ENCODE measurements at regions not wholly inside any gene's neighbourhood (a gene's known extent, or its start where the extent isn't known, plus 50 kb on each side); places are given as distances from the start of the nearest gene placed in this dataset.

GRCh38 chr16:72467157-72467759, 295.3 kb upstream of the PMFBP1 start:
- no peaks in the 10 kb centered on the region for H3K36me3 ChIP-seq
- intact Hi-C loops (cut with DNase I): loop anchor here (5.0 to 10.0 kb wide), 2 partner anchors 225 to 342 kb away; no protein-coding TSS in a partner anchor
- TF ChIP-seq CTCF (IDR thresholded peaks at IDR 0.05): peak in 3 of 4 experiments; percentile 16 to 26 (median 21)
- no peak for TF ChIP-seq POLR2A (IDR thresholded peaks at IDR 0.05)
- no peak overlapping the region for H3K27ac ChIP-seq
- 31 to 48% methylated on average over 3 of the region's 3 CpGs for WGBS, 2 donors
- no peaks in the 10 kb centered on the region for H3K27me3 ChIP-seq
- no peak overlapping the region for H3K4me3 ChIP-seq
- H3K9me3 ChIP-seq: no peaks in the 10 kb centered on the region
- no peaks in the 10 kb centered on the region for H3K4me1 ChIP-seq
- DNase-seq: no peak

- no peaks in the 10 kb centered on the region for H3K4me1 ChIP-seq
- H3K4me3 ChIP-seq: no peak overlapping the region
- no peak overlapping the region for H3K27ac ChIP-seq
- no peaks in the 10 kb centered on the region for H3K9me3 ChIP-seq
- no peaks in the 10 kb centered on the region for H3K27me3 ChIP-seq
- H3K36me3 ChIP-seq: no peaks in the 10 kb centered on the region
- 84 to 93% methylated on average over 5 of the region's 5 CpGs for WGBS, 2 donors
- intact Hi-C loops (cut with DNase I): loop anchor here (5.0 to 10.0 kb wide), 2 partner anchors 222 to 340 kb away; no protein-coding TSS in a partner anchor
- DNase-seq: no peak
- TF ChIP-seq CTCF (IDR thresholded peaks at IDR 0.05) (no peak), EP300 (IDR thresholded peaks at IDR 0.05) (no peak), POLR2A (IDR thresholded peaks at IDR 0.05) (no peak), POLR2AphosphoS5 (IDR thresholded peaks at IDR 0.05) (no peak)
These were observed 292.8 kb upstream of the PMFBP1 start for GRCh38 chr16:72464597-72465368.

- H3K4me3 ChIP-seq: no peak overlapping the region
- no peaks in the 10 kb centered on the region for H3K4me1 ChIP-seq
- no peaks in the 10 kb centered on the region for H3K27me3 ChIP-seq
- intact Hi-C loops (cut with DNase I): loop anchor here (10.0 kb wide), 1 partner anchor 339 kb away; no protein-coding TSS in a partner anchor
- no peaks in the 10 kb centered on the region for H3K36me3 ChIP-seq
- no peak for DNase-seq
- TF ChIP-seq CTCF (IDR thresholded peaks at IDR 0.05): no peak
- TF ChIP-seq EP300 (IDR thresholded peaks at IDR 0.05): no peak
- TF ChIP-seq POLR2AphosphoS5 (IDR thresholded peaks at IDR 0.05): no peak
- TF ChIP-seq POLR2A (IDR thresholded peaks at IDR 0.05): no peak
- H3K27ac ChIP-seq: no peak overlapping the region
- H3K9me3 ChIP-seq: no peaks in the 10 kb centered on the region
- 51 to 66% methylated on average over 1 of the region's 1 CpG for WGBS, 2 donors
These were observed 292.1 kb upstream of the PMFBP1 start for GRCh38 chr16:72464052-72464451.

- Histone ChIP-seq H3K27me3 (no peaks in the 10 kb centered on the region), H3K4me1 (no peaks in the 10 kb centered on the region), H3K27ac (no peak overlapping the region), H3K4me3 (no peak overlapping the region), H3K9me3 (peaks cover 0 to 4% (median 1%) of the 10 kb centered on the region in 4 donors), H3K36me3 (no peaks in the 10 kb centered on the region)
- TF ChIP-seq POLR2AphosphoS5 (IDR thresholded peaks at IDR 0.05) (no peak), POLR2A (IDR thresholded peaks at IDR 0.05) (no peak), CTCF (IDR thresholded peaks at IDR 0.05) (no peak), EP300 (IDR thresholded peaks at IDR 0.05) (no peak)
- DNase-seq: no peak
- WGBS, 2 donors: 74 to 92% methylated on average over 2 of the region's 2 CpGs
- intact Hi-C loops (cut with DNase I): no loop called here
These were observed 286.1 kb upstream of the PMFBP1 start for GRCh38 chr16:72458035-72458434.

All from sigmoid colon (tissue), 6 donors.